Psoas muscle (tissue), 7 donors: ENCODE measurements at regions not wholly inside any gene's neighbourhood (a gene's known extent, or its start where the extent isn't known, plus 50 kb on each side); places are given as distances from the start of the nearest gene placed in this dataset.

Experiments
- ATAC-seq, 4 donors: fragments of 200-7000 bp; cut with Tn5 transposase; one replicate each; pipeline ENCODE4 v1.9.1; 2020; ENCODE audit warnings: moderate library complexity in 3 of 4, mild to moderate bottlenecking in 2 of 4
- DNase-seq, 2 donors: peaks; one replicate each; pipeline ENCODE4 v3.0.0-alpha.2; 2020
- H3K27ac ChIP-seq: fragments of 200-600 bp; one replicate; pipeline ENCODE4 v1.8.0; 2022
- H3K27me3 ChIP-seq, 3 donors: fragments of 200-600 bp in 1 of 3; one replicate each; pipeline versions ENCODE4 v1.6.1 to v1.8.0; 2013 to 2022; ENCODE audit warnings: low read length in 2 of 3, mild to moderate bottlenecking in 2 of 3, moderate library complexity in 1 of 3; ENCODE audit not compliant: insufficient read depth in 3 of 3
- H3K36me3 ChIP-seq, 2 donors: fragments of 200-600 bp in 1 of 2; one replicate each; pipeline versions ENCODE4 v1.6.1 to v1.8.0; 2013 to 2022; ENCODE audit warnings: low read depth in 1 of 2, mild to moderate bottlenecking in 1 of 2, moderate library complexity in 1 of 2; ENCODE audit not compliant: insufficient read depth in 1 of 2
- H3K4me1 ChIP-seq: fragments of 200-600 bp; one replicate; pipeline ENCODE4 v1.8.0; 2022
- H3K4me3 ChIP-seq: fragments of 200-600 bp; one replicate; pipeline ENCODE4 v1.8.0; 2022; ENCODE audit warnings: mild to moderate bottlenecking
- H3K9me3 ChIP-seq: fragments of 200-600 bp; one replicate; pipeline ENCODE4 v1.8.0; 2022
- WGBS, 3 donors: extraction: QIAGEN DNeasy Blood & Tissue Kit; methylation state at CpG; one replicate each; pipeline versions ENCODE4 v1.1.6 to v1.1.7; 2013; 5-methylcytosine and 5-hydroxymethylcytosine counted together
- intact Hi-C, 2 donors: fragments of 100-400 bp; cut with DNase I; formaldehyde crosslinking; loops; one replicate each; pipeline versions ENCODE4 v1.11.0 to v1.14.2; 2022
- TF ChIP-seq, protein P1 (sequence below): fragments of 200-600 bp; IDR thresholded peaks from one replicate; pipeline ENCODE4 v1.8.0; 2022; ENCODE audit warnings: antibody characterized with exemption
- donor health status: healthy with polysubstance abuse.
- donor health status: DM: no; HTN: no; CAD: no; lungs with moderate emphysema.
- donor health status: Bipolar disorder and iron deficiency.
- donor health status: healthy.
- donor health status: DM: yes; HTN: yes; CAD: no.
- donor health status: DM: no; HTN: no; CAD: no.
- donor health status: DM: yes; HTN: yes; CAD: no.

DNA sequence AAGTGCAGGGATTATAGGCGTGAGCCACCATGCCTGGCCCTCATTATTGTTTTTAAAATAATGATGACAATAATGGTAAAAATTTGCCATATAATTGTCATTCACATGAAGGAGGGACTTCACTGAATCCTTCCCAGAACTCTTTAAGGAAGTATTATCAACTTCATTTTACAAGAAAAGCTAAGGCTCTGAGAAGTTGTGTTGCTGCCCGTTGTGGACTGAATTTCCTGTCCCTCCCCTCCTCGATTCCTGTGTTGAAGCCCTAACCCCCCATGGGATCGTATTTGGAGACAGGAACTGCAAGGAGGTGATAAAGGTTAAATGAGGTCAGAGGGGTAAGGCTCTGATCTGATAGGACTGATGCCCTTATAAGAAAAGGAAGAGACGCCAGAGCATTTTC is 458.0 kb downstream of the HAPSTR1 start:
- Histone ChIP-seq H3K4me3 (no peak overlapping the region), H3K27me3 (no peaks in the 10 kb centered on the region), H3K27ac (no peak overlapping the region), H3K36me3 (no peaks in the 10 kb centered on the region), H3K9me3 (no peaks in the 10 kb centered on the region), H3K4me1 (no peaks in the 10 kb centered on the region)
- DNase-seq (no peak), ATAC-seq (no peak)
- TF ChIP-seq, protein P1, sequence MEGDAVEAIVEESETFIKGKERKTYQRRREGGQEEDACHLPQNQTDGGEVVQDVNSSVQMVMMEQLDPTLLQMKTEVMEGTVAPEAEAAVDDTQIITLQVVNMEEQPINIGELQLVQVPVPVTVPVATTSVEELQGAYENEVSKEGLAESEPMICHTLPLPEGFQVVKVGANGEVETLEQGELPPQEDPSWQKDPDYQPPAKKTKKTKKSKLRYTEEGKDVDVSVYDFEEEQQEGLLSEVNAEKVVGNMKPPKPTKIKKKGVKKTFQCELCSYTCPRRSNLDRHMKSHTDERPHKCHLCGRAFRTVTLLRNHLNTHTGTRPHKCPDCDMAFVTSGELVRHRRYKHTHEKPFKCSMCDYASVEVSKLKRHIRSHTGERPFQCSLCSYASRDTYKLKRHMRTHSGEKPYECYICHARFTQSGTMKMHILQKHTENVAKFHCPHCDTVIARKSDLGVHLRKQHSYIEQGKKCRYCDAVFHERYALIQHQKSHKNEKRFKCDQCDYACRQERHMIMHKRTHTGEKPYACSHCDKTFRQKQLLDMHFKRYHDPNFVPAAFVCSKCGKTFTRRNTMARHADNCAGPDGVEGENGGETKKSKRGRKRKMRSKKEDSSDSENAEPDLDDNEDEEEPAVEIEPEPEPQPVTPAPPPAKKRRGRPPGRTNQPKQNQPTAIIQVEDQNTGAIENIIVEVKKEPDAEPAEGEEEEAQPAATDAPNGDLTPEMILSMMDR = no peak
- intact Hi-C loops = no loop called here
- 56 to 62% (median 61%) methylated on average over 5 of the region's 5 CpGs for WGBS, 3 donors

- no peaks in the 10 kb centered on the region for H3K36me3 ChIP-seq
- H3K4me1 ChIP-seq = no peaks in the 10 kb centered on the region
- no peaks in the 10 kb centered on the region for H3K9me3 ChIP-seq
- H3K4me3 ChIP-seq = no peak overlapping the region
- TF ChIP-seq, protein P1 = no peak
- WGBS, 3 donors = 90 to 94% (median 90%) methylated on average over 3 of the region's 3 CpGs
- H3K27me3 ChIP-seq = no peaks in the 10 kb centered on the region
- intact Hi-C loops = no loop called here
- no peak overlapping the region for H3K27ac ChIP-seq
- ATAC-seq = no peak
- no peak for DNase-seq
Observed at GRCh38 chr16:9555051-9555450, 463.6 kb downstream of the HAPSTR1 start.

GRCh38 chr16:9556949-9557665 is 465.7 kb downstream of the HAPSTR1 start:
- 79 to 82% (median 81%) methylated on average over 7 of the region's 7 CpGs for WGBS, 3 donors
- DNase-seq = no peak
- Histone ChIP-seq H3K36me3 (no peaks in the 10 kb centered on the region), H3K27ac (no peak overlapping the region), H3K4me3 (no peak overlapping the region), H3K27me3 (no peaks in the 10 kb centered on the region), H3K9me3 (no peaks in the 10 kb centered on the region), H3K4me1 (no peaks in the 10 kb centered on the region)
- intact Hi-C loops = no loop called here
- TF ChIP-seq, protein P1 = no peak
- no peak for ATAC-seq

DNA sequence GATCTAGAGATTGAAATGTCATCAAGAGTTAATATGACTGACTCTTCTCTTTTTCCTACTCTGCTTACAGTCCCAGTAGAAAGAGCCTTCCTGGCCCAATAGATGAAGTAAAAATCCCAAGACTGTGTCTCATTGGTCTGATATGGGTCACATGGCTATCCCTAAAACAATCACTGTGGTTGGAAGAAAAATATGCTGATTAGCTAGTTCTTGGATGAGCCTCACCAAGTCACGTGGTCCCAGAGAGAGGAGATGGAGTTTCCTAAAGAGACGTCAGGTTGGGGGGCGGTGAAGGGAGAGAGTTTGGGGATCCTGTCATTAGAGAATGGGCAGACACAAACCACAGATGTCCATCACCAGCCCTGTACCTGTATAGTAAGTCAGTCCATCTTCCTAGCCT is 466.3 kb downstream of the HAPSTR1 start:
- H3K27ac ChIP-seq = no peak overlapping the region
- no peaks in the 10 kb centered on the region for H3K4me1 ChIP-seq
- H3K4me3 ChIP-seq = no peak overlapping the region
- TF ChIP-seq, protein P1 = no peak
- ATAC-seq = no peak
- intact Hi-C loops = no loop called here
- H3K9me3 ChIP-seq = no peaks in the 10 kb centered on the region
- no peaks in the 10 kb centered on the region for H3K27me3 ChIP-seq
- no peaks in the 10 kb centered on the region for H3K36me3 ChIP-seq
- no peak for DNase-seq
- WGBS, 3 donors = 76 to 91% (median 89%) methylated on average over 3 of the region's 3 CpGs

DNA sequence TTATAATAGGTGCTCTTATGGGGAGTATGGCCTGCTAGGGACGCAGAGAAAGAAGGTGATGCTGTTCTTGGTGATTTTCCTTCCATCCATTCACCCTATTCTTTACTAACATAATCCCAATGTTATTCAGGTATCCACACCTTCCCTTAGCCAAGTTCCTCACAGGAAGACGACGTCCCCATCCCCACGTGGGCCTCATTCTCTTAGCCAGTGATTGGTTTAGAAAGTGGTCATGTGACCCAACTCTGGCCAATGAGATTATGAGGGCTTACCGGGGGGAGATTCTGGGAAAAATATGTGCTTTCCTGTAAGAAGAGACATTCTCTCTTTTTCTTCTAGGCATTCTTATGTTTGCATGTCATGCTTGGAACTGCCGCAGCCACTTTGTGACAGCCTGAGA is 474.7 kb downstream of the HAPSTR1 start:
- H3K4me3 ChIP-seq = no peak overlapping the region
- intact Hi-C loops = no loop called here
- H3K9me3 ChIP-seq = no peaks in the 10 kb centered on the region
- no peaks in the 10 kb centered on the region for H3K27me3 ChIP-seq
- TF ChIP-seq, protein P1 = no peak
- DNase-seq = no peak
- H3K4me1 ChIP-seq = no peaks in the 10 kb centered on the region
- no peak overlapping the region for H3K27ac ChIP-seq
- ATAC-seq = no peak
- WGBS, 3 donors = 74 to 83% (median 80%) methylated on average over 6 of the region's 6 CpGs
- no peaks in the 10 kb centered on the region for H3K36me3 ChIP-seq
